ENCODE measurements at regions not wholly inside any gene's neighbourhood (a gene's known extent, or its start where the extent isn't known, plus 50 kb on each side); places are given as distances from the start of the nearest gene placed in this dataset.

- intact Hi-C loops (cut with micrococcal nuclease), result no loop called here
- Histone ChIP-seq H3K79me2 (ENCODE audit: insufficient read depth, low read length) (no peaks in the 10 kb centered on the region), H3K9me2 (ENCODE audit: insufficient read depth) (no peaks in the 10 kb centered on the region), H3K27ac (ENCODE audit: low read depth, low read length) (no peak overlapping the region), H3K4me3 (replicated peaks in 1 of 2; ENCODE audit: low read depth in 1 of 2, low read length in 2 of 2) (no peak overlapping the region), H4K20me1 (ENCODE audit: insufficient read depth) (no peaks in the 10 kb centered on the region), H3K4me2 (ENCODE audit: low read length) (no peak overlapping the region), H3K9ac (ENCODE audit: low read length) (no peak overlapping the region), H3K27me3 (ENCODE audit: insufficient read depth, low read length) (no peaks in the 10 kb centered on the region), H2AFZ (ENCODE audit: low read depth, low read length, poor library complexity, severe bottlenecking) (no peak overlapping the region), H3K4me1 (ENCODE audit: control insufficient read depth in 1 of 2, insufficient read depth in 2 of 2, low read length in 2 of 2) (no peaks in the 10 kb centered on the region), H3K9me3 (ENCODE audit: control insufficient read depth in 1 of 2, insufficient read depth in 1 of 2, low read depth in 1 of 2, low read length in 2 of 2) (no peaks in the 10 kb centered on the region), H3K36me3 (ENCODE audit: control insufficient read depth in 1 of 2, insufficient read depth in 2 of 2, low read length in 2 of 2) (no peaks in the 10 kb centered on the region)
- TF ChIP-seq POLR2AphosphoS5 (IDR thresholded peaks at IDR 0.05; ENCODE audit: low read depth, low read length), result no peak
- no peak for TF ChIP-seq FOSL1 (IDR thresholded peaks at IDR 0.05; ENCODE audit: low read depth)
- no peak for TF ChIP-seq EZH2 (IDR thresholded peaks at IDR 0.05)
- no peak for TF ChIP-seq REST (IDR thresholded peaks at IDR 0.05; ENCODE audit: low read depth)
- TF ChIP-seq SP1 (IDR thresholded peaks at IDR 0.05; ENCODE audit: low read depth), result no peak
- TF ChIP-seq YY1 (IDR thresholded peaks at IDR 0.05; ENCODE audit: extremely low read depth, insufficient replicate concordance, low read depth, low read length), result no peak
- no peak for TF ChIP-seq ZNF274 (IDR thresholded peaks at IDR 0.05; ENCODE audit: low read depth, low read length)
- no peak for TF ChIP-seq SIN3A (IDR thresholded peaks at IDR 0.05; ENCODE audit: low read depth)
- no peak for TF ChIP-seq ZBTB33 (IDR thresholded peaks at IDR 0.05; ENCODE audit: extremely low read depth, insufficient replicate concordance, low read length)
- no peak for TF ChIP-seq ATF3 (IDR thresholded peaks at IDR 0.05)
- no peak for TF ChIP-seq POLR2A (IDR thresholded peaks at IDR 0.05; ENCODE audit: borderline replicate concordance, extremely low read depth, insufficient read depth, insufficient read length)
- no peak for TF ChIP-seq EZH2phosphoT487 (IDR thresholded peaks at IDR 0.05; ENCODE audit: borderline replicate concordance)
- no peak for TF ChIP-seq MAX (IDR thresholded peaks at IDR 0.05)
- no peak for TF ChIP-seq EGR1 (IDR thresholded peaks at IDR 0.05; ENCODE audit: low read depth)
- no peak for TF ChIP-seq ELF1 (IDR thresholded peaks at IDR 0.05; ENCODE audit: borderline replicate concordance, low read depth)
- no peak for TF ChIP-seq CTCF (IDR thresholded peaks at IDR 0.05 in 2 of 3, conservative IDR thresholded peaks at IDR 0.05 in 1 of 3; ENCODE audit: borderline replicate concordance in 1 of 3, insufficient read depth in 1 of 3, low read depth in 2 of 3, low read length in 2 of 3)
- no peak for TF ChIP-seq JUND (IDR thresholded peaks at IDR 0.05)
- no peak for TF ChIP-seq RAD21 (IDR thresholded peaks at IDR 0.05; ENCODE audit: low read depth)
- TF ChIP-seq SRF (IDR thresholded peaks at IDR 0.05; ENCODE audit: low read depth), result no peak
- DNase-seq (ENCODE audit: low read depth, low spot score) (no peak), ATAC-seq (no peak)
- BruUV-seq (replicated peaks), result no TSS peak
- POLR2A ChIA-PET, result no interaction called here
- CTCF ChIA-PET, result no interaction called here
- RAD21 ChIA-PET (ENCODE audit: low non-redundant PET in 1 of 2, low total read pairs in 2 of 2, uncharacterized antibody in 2 of 2, unreplicated experiment in 2 of 2), result no interaction called here
Measured at GRCh38 chr6:58073263-58073662, 755.8 kb downstream of the PRIM2 start.
